ENCODE measurements at regions not wholly inside any gene's neighbourhood (a gene's known extent, or its start where the extent isn't known, plus 50 kb on each side); places are given as distances from the start of the nearest gene placed in this dataset.

GRCh38 chr6:159351707-159352106, 182.5 kb downstream of the FNDC1 start:
- in situ Hi-C loops (cut with HindIII; ENCODE audit: low pct_unique_long_range_greater_than_20kb, low sequenced_read_pairs), result no loop called here

GRCh38 chr6:159349915-159350314, 180.7 kb downstream of the FNDC1 start:
- in situ Hi-C loops (cut with HindIII; ENCODE audit: low pct_unique_long_range_greater_than_20kb, low sequenced_read_pairs), result no loop called here
- DNase-seq (ENCODE audit: low read depth), result no peak

More at GRCh38 chr6:159351707-159352106, 182.5 kb downstream of the FNDC1 start:
- no peak for DNase-seq (ENCODE audit: low read depth)

GRCh38 chr6:159343709-159344108, 174.5 kb downstream of the FNDC1 start:
- no peak for DNase-seq (ENCODE audit: low read depth)
- in situ Hi-C loops (cut with HindIII; ENCODE audit: low pct_unique_long_range_greater_than_20kb, low sequenced_read_pairs), result no loop called here

GRCh38 chr6:159342146-159342545, 172.9 kb downstream of the FNDC1 start:
- in situ Hi-C loops (cut with HindIII; ENCODE audit: low pct_unique_long_range_greater_than_20kb, low sequenced_read_pairs), result no loop called here
- DNase-seq (ENCODE audit: low read depth), result no peak

GRCh38 chr6:159334068-159334467, 164.9 kb downstream of the FNDC1 start:
- no peak for DNase-seq (ENCODE audit: low read depth)
- in situ Hi-C loops (cut with HindIII; ENCODE audit: low pct_unique_long_range_greater_than_20kb, low sequenced_read_pairs), result no loop called here

- no peak for DNase-seq (ENCODE audit: low read depth)
- in situ Hi-C loops (cut with HindIII; ENCODE audit: low pct_unique_long_range_greater_than_20kb, low sequenced_read_pairs), result no loop called here
Observed at GRCh38 chr6:159331451-159331850, 162.3 kb downstream of the FNDC1 start.

GRCh38 chr6:159329081-159329480, 159.9 kb downstream of the FNDC1 start:
- in situ Hi-C loops (cut with HindIII; ENCODE audit: low pct_unique_long_range_greater_than_20kb, low sequenced_read_pairs), result no loop called here
- DNase-seq (ENCODE audit: low read depth), result no peak

- in situ Hi-C loops (cut with HindIII; ENCODE audit: low pct_unique_long_range_greater_than_20kb, low sequenced_read_pairs), result no loop called here
- DNase-seq (ENCODE audit: low read depth), result no peak
Observed at GRCh38 chr6:159328052-159328451, 158.9 kb downstream of the FNDC1 start.

- DNase-seq (ENCODE audit: low read depth), result no peak
- in situ Hi-C loops (cut with HindIII; ENCODE audit: low pct_unique_long_range_greater_than_20kb, low sequenced_read_pairs), result no loop called here
Observed at GRCh38 chr6:159325476-159325875, 156.3 kb downstream of the FNDC1 start.

- in situ Hi-C loops (cut with HindIII; ENCODE audit: low pct_unique_long_range_greater_than_20kb, low sequenced_read_pairs), result no loop called here
- no peak for DNase-seq (ENCODE audit: low read depth)
Observed at GRCh38 chr6:159324596-159324995, 155.4 kb downstream of the FNDC1 start.
